ENCODE measurements at regions not wholly inside any gene's neighbourhood (a gene's known extent, or its start where the extent isn't known, plus 50 kb on each side); places are given as distances from the start of the nearest gene placed in this dataset.

GRCh38 chr2:160679686-160680085 lies 186.1 kb upstream of the RBMS1 start:
- Mint-ChIP-seq H3K4me3 (no peak overlapping the region), H3K27me3 (ENCODE audit: low read depth, poor library complexity) (peaks cover 5% of the 10 kb centered on the region), H3K4me1 (no peaks in the 10 kb centered on the region), H3K9me3 (peaks cover 31% of the 10 kb centered on the region), H3K36me3 (ENCODE audit: low read depth) (peaks cover 9% of the 10 kb centered on the region), H3K27ac (no peak overlapping the region)
- TF ChIP-seq, protein P1, sequence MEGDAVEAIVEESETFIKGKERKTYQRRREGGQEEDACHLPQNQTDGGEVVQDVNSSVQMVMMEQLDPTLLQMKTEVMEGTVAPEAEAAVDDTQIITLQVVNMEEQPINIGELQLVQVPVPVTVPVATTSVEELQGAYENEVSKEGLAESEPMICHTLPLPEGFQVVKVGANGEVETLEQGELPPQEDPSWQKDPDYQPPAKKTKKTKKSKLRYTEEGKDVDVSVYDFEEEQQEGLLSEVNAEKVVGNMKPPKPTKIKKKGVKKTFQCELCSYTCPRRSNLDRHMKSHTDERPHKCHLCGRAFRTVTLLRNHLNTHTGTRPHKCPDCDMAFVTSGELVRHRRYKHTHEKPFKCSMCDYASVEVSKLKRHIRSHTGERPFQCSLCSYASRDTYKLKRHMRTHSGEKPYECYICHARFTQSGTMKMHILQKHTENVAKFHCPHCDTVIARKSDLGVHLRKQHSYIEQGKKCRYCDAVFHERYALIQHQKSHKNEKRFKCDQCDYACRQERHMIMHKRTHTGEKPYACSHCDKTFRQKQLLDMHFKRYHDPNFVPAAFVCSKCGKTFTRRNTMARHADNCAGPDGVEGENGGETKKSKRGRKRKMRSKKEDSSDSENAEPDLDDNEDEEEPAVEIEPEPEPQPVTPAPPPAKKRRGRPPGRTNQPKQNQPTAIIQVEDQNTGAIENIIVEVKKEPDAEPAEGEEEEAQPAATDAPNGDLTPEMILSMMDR (IDR thresholded peaks at IDR 0.05) = no peak
- no peak for DNase-seq

DNA sequence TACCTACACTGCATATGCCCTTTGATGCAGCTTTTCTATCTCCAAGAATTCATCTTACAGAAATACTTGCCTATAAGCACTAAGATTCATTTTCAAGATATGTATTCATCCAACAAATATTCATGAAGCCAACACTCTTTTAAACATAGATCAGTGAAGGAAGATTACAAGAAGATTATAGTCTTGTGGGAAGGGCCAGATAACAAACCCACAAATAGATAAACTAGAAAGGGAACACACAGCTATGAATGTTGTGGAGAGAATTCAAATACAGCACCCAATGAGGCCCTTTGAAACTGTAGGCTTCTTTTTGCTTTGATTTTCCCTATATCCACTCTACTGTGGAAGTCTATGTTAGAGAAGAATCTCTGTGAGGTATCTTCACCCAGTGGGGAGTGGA lies 186.7 kb upstream of the RBMS1 start:
- TF ChIP-seq, protein P1 (IDR thresholded peaks at IDR 0.05) = no peak
- Mint-ChIP-seq H3K9me3 (peaks cover 28% of the 10 kb centered on the region), H3K4me3 (no peak overlapping the region), H3K27me3 (ENCODE audit: low read depth, poor library complexity) (peaks cover 5% of the 10 kb centered on the region), H3K27ac (no peak overlapping the region), H3K36me3 (ENCODE audit: low read depth) (peaks cover 9% of the 10 kb centered on the region), H3K4me1 (no peaks in the 10 kb centered on the region)
- no peak for DNase-seq

GRCh38 chr2:160680974-160681373 lies 187.4 kb upstream of the RBMS1 start:
- H3K27me3 Mint-ChIP-seq (ENCODE audit: low read depth, poor library complexity) = peaks cover 5% of the 10 kb centered on the region
- TF ChIP-seq, protein P1 (IDR thresholded peaks at IDR 0.05) = no peak
- H3K27ac Mint-ChIP-seq = no peak overlapping the region
- DNase-seq = no peak
- H3K9me3 Mint-ChIP-seq = peaks cover 24% of the 10 kb centered on the region
- peaks cover 9% of the 10 kb centered on the region for H3K36me3 Mint-ChIP-seq (ENCODE audit: low read depth)
- H3K4me1 Mint-ChIP-seq = no peaks in the 10 kb centered on the region
- H3K4me3 Mint-ChIP-seq = no peak overlapping the region

GRCh38 chr2:160683206-160683605 lies 189.6 kb upstream of the RBMS1 start:
- no peak overlapping the region for H3K4me3 Mint-ChIP-seq
- DNase-seq = no peak
- H3K36me3 Mint-ChIP-seq (ENCODE audit: low read depth) = peaks cover 9% of the 10 kb centered on the region
- TF ChIP-seq, protein P1 (IDR thresholded peaks at IDR 0.05) = no peak
- H3K27ac Mint-ChIP-seq = no peak overlapping the region
- H3K9me3 Mint-ChIP-seq = peaks cover 24% of the 10 kb centered on the region
- peaks cover 5% of the 10 kb centered on the region for H3K27me3 Mint-ChIP-seq (ENCODE audit: low read depth, poor library complexity)
- no peaks in the 10 kb centered on the region for H3K4me1 Mint-ChIP-seq

DNA sequence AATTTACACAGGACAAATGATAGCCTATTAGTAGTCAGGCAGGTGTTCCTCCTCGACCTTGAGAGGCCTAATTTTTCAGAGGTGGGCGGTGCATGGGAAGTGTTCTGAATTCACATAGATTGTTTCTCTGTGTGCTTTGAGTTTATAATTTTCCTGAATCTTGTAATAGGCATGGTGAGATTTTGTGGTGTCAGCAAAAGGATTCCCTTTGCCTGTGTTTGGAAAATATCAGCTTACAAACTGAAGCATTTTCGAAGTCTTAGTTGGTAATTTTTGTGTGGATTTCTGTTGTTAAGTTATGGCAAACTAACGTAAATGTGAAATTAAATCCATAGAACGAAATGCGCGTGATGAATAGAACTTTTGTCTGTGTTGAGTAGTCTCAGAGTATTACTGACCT lies 194.0 kb upstream of the RBMS1 start:
- H3K4me1 Mint-ChIP-seq = no peaks in the 10 kb centered on the region
- H3K9me3 Mint-ChIP-seq = peaks cover 7% of the 10 kb centered on the region
- no peak overlapping the region for H3K4me3 Mint-ChIP-seq
- TF ChIP-seq, protein P1 (IDR thresholded peaks at IDR 0.05) = no peak
- H3K27me3 Mint-ChIP-seq (ENCODE audit: low read depth, poor library complexity) = peaks cover 5% of the 10 kb centered on the region
- peaks cover 5% of the 10 kb centered on the region for H3K36me3 Mint-ChIP-seq (ENCODE audit: low read depth)
- DNase-seq = no peak
- H3K27ac Mint-ChIP-seq = no peak overlapping the region

GRCh38 chr2:160689441-160689840 lies 195.8 kb upstream of the RBMS1 start:
- Mint-ChIP-seq H3K36me3 (ENCODE audit: low read depth) (no peaks in the 10 kb centered on the region), H3K27me3 (ENCODE audit: low read depth, poor library complexity) (no peaks in the 10 kb centered on the region), H3K9me3 (no peaks in the 10 kb centered on the region), H3K4me3 (no peak overlapping the region), H3K27ac (no peak overlapping the region), H3K4me1 (no peaks in the 10 kb centered on the region)
- DNase-seq = no peak
- TF ChIP-seq, protein P1 (IDR thresholded peaks at IDR 0.05) = no peak

Data from nephron progenitor cell (in vitro differentiated cells).